ENCODE measurements at regions not wholly inside any gene's neighbourhood (a gene's known extent, or its start where the extent isn't known, plus 50 kb on each side); places are given as distances from the start of the nearest gene placed in this dataset.

- no peak for DNase-seq (ENCODE audit: low read depth)
- in situ Hi-C loops (cut with HindIII; ENCODE audit: low pct_unique_long_range_greater_than_20kb, low sequenced_read_pairs) = no loop called here
Observed at GRCh38 chr4:151952711-151953254, 192.0 kb upstream of the GATB start.

GRCh38 chr4:151952137-151952536, 191.3 kb upstream of the GATB start:
- in situ Hi-C loops (cut with HindIII; ENCODE audit: low pct_unique_long_range_greater_than_20kb, low sequenced_read_pairs) = no loop called here
- no peak for DNase-seq (ENCODE audit: low read depth)

DNA sequence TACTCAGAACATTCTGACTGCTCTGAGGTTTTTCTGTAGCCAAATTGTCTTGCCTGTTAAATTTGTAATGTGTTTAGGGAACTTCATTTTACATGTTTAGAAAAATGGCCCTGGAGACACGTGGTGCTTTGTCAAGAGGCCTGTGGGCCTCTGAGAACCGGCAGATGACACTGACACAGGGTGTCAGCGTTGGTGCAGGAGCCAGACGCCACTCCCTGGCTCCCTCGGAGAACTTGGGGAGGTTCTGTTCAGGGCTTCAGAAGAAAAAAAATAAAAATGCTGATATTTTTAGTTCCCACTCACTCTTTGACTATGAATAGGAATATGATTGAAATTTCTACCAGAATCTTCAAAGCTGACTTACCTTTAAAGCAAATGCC, 190.9 kb upstream of the GATB start:
- in situ Hi-C loops (cut with HindIII; ENCODE audit: low pct_unique_long_range_greater_than_20kb, low sequenced_read_pairs) = no loop called here
- no peak for DNase-seq (ENCODE audit: low read depth)

- no peak for DNase-seq (ENCODE audit: low read depth)
- in situ Hi-C loops (cut with HindIII; ENCODE audit: low pct_unique_long_range_greater_than_20kb, low sequenced_read_pairs) = no loop called here
Observed at GRCh38 chr4:151950993-151951670, 190.3 kb upstream of the GATB start.

- in situ Hi-C loops (cut with HindIII; ENCODE audit: low pct_unique_long_range_greater_than_20kb, low sequenced_read_pairs) = no loop called here
- DNase-seq (ENCODE audit: low read depth) = no peak
Observed at GRCh38 chr4:151948351-151949016, 187.7 kb upstream of the GATB start.

DNA sequence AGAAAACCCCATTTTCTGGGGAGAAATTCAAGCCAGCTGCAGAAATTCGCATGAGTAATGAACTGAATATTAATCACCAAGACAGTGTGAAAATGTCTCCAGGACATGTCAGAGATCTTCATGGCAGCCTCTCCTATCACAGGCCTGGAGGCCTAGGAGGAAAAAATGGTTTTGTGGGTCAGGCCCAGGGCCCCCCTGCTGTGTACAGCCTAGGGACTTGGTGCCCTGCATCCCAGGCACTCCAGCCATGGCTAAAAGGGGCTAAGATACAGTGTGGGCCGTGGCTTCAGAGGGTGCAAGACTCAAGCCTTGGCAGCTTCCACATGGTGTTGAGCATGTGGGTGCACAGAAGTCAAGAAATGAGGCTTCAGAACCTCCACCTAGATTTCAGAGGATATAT, 185.9 kb upstream of the GATB start:
- in situ Hi-C loops (cut with HindIII; ENCODE audit: low pct_unique_long_range_greater_than_20kb, low sequenced_read_pairs) = no loop called here
- no peak for DNase-seq (ENCODE audit: low read depth)

DNA sequence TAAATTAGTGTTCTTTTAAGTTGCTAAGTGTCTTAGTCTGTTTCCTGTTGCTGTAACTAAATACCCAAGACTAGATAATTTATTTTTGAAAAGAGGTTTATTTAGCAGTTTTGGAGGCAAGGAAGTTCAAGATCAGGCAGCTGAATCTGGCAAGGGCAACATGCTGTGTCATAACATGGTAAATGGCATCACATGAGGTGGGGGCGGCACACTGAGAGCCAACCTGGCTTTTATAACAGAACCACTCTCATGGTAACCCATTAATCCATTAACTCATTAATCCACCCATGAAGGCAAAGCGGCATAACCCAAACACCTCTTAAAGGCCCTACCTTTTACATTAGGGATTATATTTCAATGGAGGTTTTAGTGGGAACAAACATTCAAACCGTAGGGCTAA, 182.2 kb upstream of the GATB start:
- in situ Hi-C loops (cut with HindIII; ENCODE audit: low pct_unique_long_range_greater_than_20kb, low sequenced_read_pairs) = no loop called here
- DNase-seq (ENCODE audit: low read depth) = no peak

- in situ Hi-C loops (cut with HindIII; ENCODE audit: low pct_unique_long_range_greater_than_20kb, low sequenced_read_pairs) = no loop called here
- no peak for DNase-seq (ENCODE audit: low read depth)
Observed at GRCh38 chr4:151940926-151941617, 180.3 kb upstream of the GATB start.

DNA sequence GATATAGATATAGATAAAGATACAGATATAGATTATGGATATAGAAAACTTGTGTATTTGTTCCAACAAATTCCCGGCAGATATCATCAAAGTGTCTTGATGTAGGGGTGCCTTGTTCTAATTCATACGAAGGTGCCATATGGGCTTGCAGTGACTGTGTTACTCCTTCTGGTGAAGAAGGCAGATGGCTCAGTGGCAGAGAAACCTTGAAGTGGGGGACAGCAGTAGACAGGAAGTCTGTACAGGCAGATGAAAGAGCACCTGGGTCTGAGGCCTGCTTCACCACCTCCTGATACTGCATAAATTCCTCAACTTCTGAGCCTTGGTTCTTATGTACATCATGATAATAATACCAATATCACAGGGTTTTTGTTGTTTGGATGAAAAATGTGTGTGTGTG, 179.5 kb upstream of the GATB start:
- no peak for DNase-seq (ENCODE audit: low read depth)
- in situ Hi-C loops (cut with HindIII; ENCODE audit: low pct_unique_long_range_greater_than_20kb, low sequenced_read_pairs) = no loop called here

DNA sequence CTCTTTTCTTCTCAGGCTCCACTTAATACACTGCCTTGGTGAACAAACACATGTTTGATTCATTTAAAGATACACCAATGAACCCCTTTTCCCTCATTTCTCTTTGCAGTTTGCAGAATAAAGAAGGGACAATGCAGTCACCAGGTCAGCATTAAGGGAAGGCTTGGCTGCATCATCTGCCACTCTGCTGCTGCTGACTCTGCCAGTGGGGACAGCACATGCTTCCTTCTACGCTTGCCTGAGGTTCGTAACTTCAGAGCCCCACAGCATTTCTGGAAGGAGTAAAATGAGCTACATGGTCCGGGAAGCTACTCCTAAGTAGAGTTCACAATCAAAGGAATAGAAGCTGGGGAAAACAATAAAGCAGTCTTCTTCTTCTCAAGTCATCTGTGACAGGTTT, 178.9 kb upstream of the GATB start:
- in situ Hi-C loops (cut with HindIII; ENCODE audit: low pct_unique_long_range_greater_than_20kb, low sequenced_read_pairs) = no loop called here
- DNase-seq (ENCODE audit: low read depth) = no peak

DNA sequence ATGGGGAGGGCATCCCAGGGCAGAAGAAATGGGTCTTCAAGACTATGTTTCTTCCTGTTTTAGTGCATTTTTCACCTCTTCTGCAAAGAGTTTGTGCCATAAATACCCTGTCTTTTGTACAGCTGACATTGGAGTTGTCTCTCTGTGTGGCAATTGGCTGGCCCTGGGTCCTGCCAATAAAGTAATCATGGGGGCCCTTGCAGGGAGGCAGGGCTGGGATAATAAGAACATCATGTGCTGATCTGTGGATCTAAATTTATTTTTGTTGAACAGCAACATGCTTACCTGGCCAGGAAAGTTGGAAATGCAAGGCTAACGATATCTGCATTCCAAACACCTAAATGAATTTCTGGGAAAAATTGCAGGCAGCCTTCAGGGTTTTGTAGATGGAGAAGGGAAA, 174.6 kb upstream of the GATB start:
- in situ Hi-C loops (cut with HindIII; ENCODE audit: low pct_unique_long_range_greater_than_20kb, low sequenced_read_pairs) = no loop called here
- DNase-seq (ENCODE audit: low read depth) = no peak

- DNase-seq (ENCODE audit: low read depth) = no peak
- in situ Hi-C loops (cut with HindIII; ENCODE audit: low pct_unique_long_range_greater_than_20kb, low sequenced_read_pairs) = no loop called here
Observed at GRCh38 chr4:151934766-151935165, 174.0 kb upstream of the GATB start.

DNA sequence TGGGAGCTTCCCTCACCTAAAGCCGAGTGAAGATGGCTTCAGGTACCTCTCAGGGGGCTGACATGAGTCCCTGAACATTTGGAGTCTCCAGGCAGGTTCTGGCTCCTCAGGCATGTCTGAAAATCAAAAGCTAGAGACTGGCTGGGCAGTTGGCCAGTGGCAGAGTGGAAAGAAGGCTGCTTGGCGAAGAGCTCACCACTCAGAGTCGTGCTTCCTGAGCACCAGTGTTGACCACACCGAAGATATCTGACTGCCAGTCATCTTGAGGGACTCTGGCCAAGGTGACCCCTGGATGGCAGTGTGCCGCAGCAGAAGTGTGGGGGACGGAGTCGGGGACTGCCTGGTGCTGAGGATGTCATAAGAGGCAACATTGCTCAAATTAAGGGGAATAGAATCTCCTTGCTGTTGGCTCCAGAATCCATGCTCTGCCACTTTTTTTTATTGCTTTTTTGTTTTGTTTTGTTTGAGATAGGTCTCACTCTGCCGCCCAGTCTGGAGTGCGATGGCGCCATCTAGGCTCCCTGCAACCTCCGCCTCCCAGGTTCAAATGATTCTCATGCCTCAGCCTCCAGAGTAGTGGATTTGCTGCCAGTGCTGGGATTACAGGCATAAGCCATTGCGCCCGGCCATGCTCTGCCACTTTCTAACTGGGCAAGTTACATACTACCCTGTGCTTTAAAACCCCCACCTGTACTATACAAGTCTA, 172.5 kb upstream of the GATB start:
- in situ Hi-C loops (cut with HindIII; ENCODE audit: low pct_unique_long_range_greater_than_20kb, low sequenced_read_pairs) = no loop called here

DNA sequence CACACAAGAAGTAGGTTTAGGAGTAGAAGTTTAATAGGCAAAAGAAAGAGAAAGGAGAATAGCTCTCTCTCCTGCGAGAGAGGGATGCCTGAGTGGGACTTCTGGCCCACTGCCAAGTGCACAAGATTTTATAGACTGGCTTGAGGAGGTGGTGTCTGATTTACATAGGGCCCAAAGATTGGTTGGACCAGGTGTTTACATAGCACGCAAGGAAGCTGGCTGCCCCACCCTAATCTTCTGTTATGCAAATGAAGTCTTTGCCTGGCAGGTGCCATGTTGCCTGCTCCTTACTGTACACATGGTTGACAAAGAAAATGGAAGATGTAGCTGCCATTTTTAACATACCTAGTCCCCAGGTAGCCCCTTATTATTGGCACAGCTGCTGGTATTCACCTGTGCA, 170.8 kb upstream of the GATB start:
- in situ Hi-C loops (cut with HindIII; ENCODE audit: low pct_unique_long_range_greater_than_20kb, low sequenced_read_pairs) = no loop called here
- peak; percentile 18 for DNase-seq (ENCODE audit: low read depth)

More for the DNA sequence above, 172.5 kb upstream of the GATB start:
- DNase-seq (ENCODE audit: low read depth) = no peak

DNA sequence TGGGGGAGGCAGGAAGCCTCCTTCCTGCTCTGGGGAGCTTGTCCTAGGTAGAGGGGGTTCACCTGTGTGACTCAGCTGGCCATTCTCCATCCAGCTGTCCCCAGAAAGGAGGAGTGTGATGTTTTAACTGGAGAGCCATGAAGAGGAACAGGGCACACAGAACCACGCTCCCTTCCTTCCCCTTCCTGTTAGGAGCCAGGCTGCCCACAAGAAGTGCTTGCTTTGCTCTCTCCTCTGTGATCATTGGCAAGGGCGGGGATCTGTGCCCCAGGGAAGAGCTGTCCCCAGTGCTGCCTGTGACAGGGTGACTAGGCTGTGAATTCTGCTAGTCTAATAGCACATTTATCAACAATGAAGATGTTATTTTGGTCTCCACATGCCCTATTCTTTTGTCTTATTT, 169.6 kb upstream of the GATB start:
- in situ Hi-C loops (cut with HindIII; ENCODE audit: low pct_unique_long_range_greater_than_20kb, low sequenced_read_pairs) = no loop called here
- DNase-seq (ENCODE audit: low read depth) = no peak

DNA sequence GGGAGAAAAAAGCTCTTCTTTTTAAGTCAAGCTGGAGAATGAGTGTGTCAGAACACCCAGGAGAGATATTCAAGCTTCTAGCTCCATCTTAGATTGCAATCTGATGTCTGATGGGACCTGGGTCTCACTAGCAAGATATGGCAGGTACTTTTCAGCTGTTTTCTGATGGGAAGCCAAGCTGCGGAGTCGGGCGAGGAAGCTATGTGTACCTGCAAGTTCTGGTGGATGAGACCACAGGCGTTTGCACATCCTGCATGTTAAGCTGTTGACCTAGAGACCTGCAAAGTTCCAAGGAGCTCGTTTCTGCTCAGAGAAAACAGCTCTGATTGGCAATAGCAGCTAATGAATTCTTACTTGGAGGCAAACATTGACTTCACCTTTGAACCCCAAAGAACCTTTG, 167.3 kb upstream of the GATB start:
- no peak for DNase-seq (ENCODE audit: low read depth)
- in situ Hi-C loops (cut with HindIII; ENCODE audit: low pct_unique_long_range_greater_than_20kb, low sequenced_read_pairs) = no loop called here

- in situ Hi-C loops (cut with HindIII; ENCODE audit: low pct_unique_long_range_greater_than_20kb, low sequenced_read_pairs) = no loop called here
- DNase-seq (ENCODE audit: low read depth) = no peak
Observed at GRCh38 chr4:151922811-151923210, 162.0 kb upstream of the GATB start.

GRCh38 chr4:151922306-151922705, 161.5 kb upstream of the GATB start:
- no peak for DNase-seq (ENCODE audit: low read depth)
- in situ Hi-C loops (cut with HindIII; ENCODE audit: low pct_unique_long_range_greater_than_20kb, low sequenced_read_pairs) = no loop called here

DNA sequence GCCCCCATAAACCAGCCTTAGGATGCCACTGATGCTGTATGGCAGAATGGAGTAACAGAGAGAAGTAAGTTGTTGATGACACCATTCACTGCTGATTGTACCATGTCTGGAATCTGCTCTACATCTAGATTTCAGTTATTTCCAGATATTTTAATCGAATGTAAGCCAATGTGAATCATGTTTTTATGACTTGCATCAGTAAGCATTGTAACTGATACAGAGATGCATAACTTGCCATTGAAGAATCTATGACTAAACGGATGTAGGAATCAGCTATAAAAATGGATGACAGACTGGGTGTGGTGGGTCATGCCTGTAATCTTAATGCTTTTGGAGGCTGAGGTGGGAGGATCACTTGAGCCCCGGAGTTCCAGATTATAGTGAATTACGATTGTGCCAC, 161.0 kb upstream of the GATB start:
- no peak for DNase-seq (ENCODE audit: low read depth)
- in situ Hi-C loops (cut with HindIII; ENCODE audit: low pct_unique_long_range_greater_than_20kb, low sequenced_read_pairs) = no loop called here

Measured in Caki2 (cell line).